H9 (cell line): ENCODE measurements at regions not wholly inside any gene's neighbourhood (a gene's known extent, or its start where the extent isn't known, plus 50 kb on each side); places are given as distances from the start of the nearest gene placed in this dataset.

ENCODE experiments used
- DNase-seq: peaks from one replicate; pipeline ENCODE4 v3.0.0-alpha.2; 2017
- H2AFZ ChIP-seq: one replicate; pipeline ENCODE4 v1.6.1; 2013; ENCODE audit warnings: mild to moderate bottlenecking, low read length, control low read depth, moderate library complexity
- H2AK5ac ChIP-seq: 2 replicates; pipeline ENCODE4 v1.6.1; 2013; ENCODE audit warnings: low read length, control low read depth, mixed read lengths; ENCODE audit not compliant: insufficient read length
- H2BK120ac ChIP-seq: one replicate; pipeline ENCODE4 v1.6.1; 2013; ENCODE audit warnings: low read depth, mild to moderate bottlenecking, low read length, control low read depth, inconsistent platforms; ENCODE audit not compliant: poor library complexity, severe bottlenecking
- H2BK12ac ChIP-seq: 2 replicates; pipeline ENCODE4 v1.6.1; 2013; ENCODE audit warnings: low read length, control low read depth, mixed read lengths, low read depth; ENCODE audit not compliant: insufficient read length
- H2BK15ac ChIP-seq: 2 replicates; pipeline ENCODE4 v1.6.1; 2013; ENCODE audit warnings: low read depth, low read length, control low read depth
- H2BK20ac ChIP-seq: one replicate; pipeline ENCODE4 v1.6.1; 2013; ENCODE audit warnings: low read depth, mild to moderate bottlenecking, low read length, control low read depth, inconsistent platforms; ENCODE audit not compliant: poor library complexity, severe bottlenecking
- H2BK5ac ChIP-seq: 2 replicates; pipeline ENCODE4 v1.6.1; 2013; ENCODE audit warnings: low read length, control low read depth, mixed read lengths; ENCODE audit not compliant: insufficient read length
- H3K14ac ChIP-seq: 2 replicates; pipeline ENCODE4 v1.6.1; 2013; ENCODE audit warnings: low read length, control low read depth; ENCODE audit not compliant: insufficient read depth
- H3K18ac ChIP-seq: 2 replicates; pipeline ENCODE4 v1.6.1; 2013; ENCODE audit warnings: low read depth, mild to moderate bottlenecking, mixed read lengths, low read length, control low read depth; ENCODE audit not compliant: insufficient read length
- H3K23ac ChIP-seq: 2 replicates; pipeline ENCODE4 v1.6.1; 2013; ENCODE audit warnings: low read length, control low read depth, mixed read lengths, low read depth; ENCODE audit not compliant: insufficient read length
- H3K23me2 ChIP-seq: 2 replicates; pipeline ENCODE4 v1.6.1; 2013; ENCODE audit warnings: low read depth, mild to moderate bottlenecking, mixed read lengths, low read length, control low read depth; ENCODE audit not compliant: insufficient read length, poor library complexity, severe bottlenecking
- H3K27ac ChIP-seq: 2 replicates; pipeline ENCODE4 v1.5.1; 2013; ENCODE audit warnings: low read length, control low read depth, mixed read lengths, low read depth; ENCODE audit not compliant: insufficient read length
- H3K27me3 ChIP-seq: 2 replicates; pipeline ENCODE4 v1.6.1; 2013; ENCODE audit warnings: low read length, control low read depth, inconsistent platforms; ENCODE audit not compliant: insufficient read depth
- H3K4ac ChIP-seq: 2 replicates; pipeline ENCODE4 v1.6.1; 2013; ENCODE audit warnings: low read depth, mild to moderate bottlenecking, control low read depth, inconsistent platforms, low read length, moderate library complexity
- H3K4me1 ChIP-seq: 2 replicates; pipeline ENCODE4 v1.6.1; 2013; ENCODE audit warnings: low read length, control low read depth, inconsistent platforms; ENCODE audit not compliant: insufficient read depth
- H3K4me2 ChIP-seq: 2 replicates; pipeline ENCODE4 v1.6.1; 2013; ENCODE audit warnings: low read length, control low read depth, mixed read lengths; ENCODE audit not compliant: insufficient read length, insufficient read depth
- H3K56ac ChIP-seq: 2 replicates; pipeline ENCODE4 v1.6.1; 2013; ENCODE audit warnings: low read depth, mild to moderate bottlenecking, mixed read lengths, low read length, control low read depth; ENCODE audit not compliant: insufficient read length
- H3K79me1 ChIP-seq: 2 replicates; pipeline ENCODE4 v1.6.1; 2013; ENCODE audit warnings: low read depth, mild to moderate bottlenecking, moderate library complexity, low read length, control low read depth, inconsistent platforms; ENCODE audit not compliant: insufficient read depth, poor library complexity, severe bottlenecking
- H3K79me2 ChIP-seq: 2 replicates; pipeline ENCODE4 v1.6.1; 2013; ENCODE audit warnings: low read length, control low read depth, inconsistent platforms; ENCODE audit not compliant: insufficient read depth
- H3K9ac ChIP-seq: 2 replicates; pipeline ENCODE4 v1.6.1; 2013; ENCODE audit warnings: low read length, control low read depth, mixed read lengths; ENCODE audit not compliant: insufficient read length; ENCODE audit errors: extremely low read depth
- H3K9me3 ChIP-seq: one replicate; pipeline ENCODE4 v1.6.1; 2013; ENCODE audit warnings: low read depth, low read length, inconsistent platforms; ENCODE audit not compliant: control insufficient read depth
- H3T11ph ChIP-seq: one replicate; pipeline ENCODE4 v1.6.1; 2013; ENCODE audit warnings: mild to moderate bottlenecking, low read length, control low read depth, inconsistent platforms
- H4K20me1 ChIP-seq: one replicate; pipeline ENCODE4 v1.6.1; 2013; ENCODE audit not compliant: control insufficient read depth, insufficient read length, insufficient read depth
- H4K5ac ChIP-seq: 2 replicates; pipeline ENCODE4 v1.6.1; 2013; ENCODE audit warnings: low read depth, mild to moderate bottlenecking, mixed read lengths, low read length, control low read depth; ENCODE audit not compliant: insufficient read length
- H4K8ac ChIP-seq: replicated peaks from 2 replicates; pipeline ENCODE4 v1.6.1; 2013; ENCODE audit warnings: low read length, control low read depth, mixed read lengths, low read depth; ENCODE audit not compliant: insufficient read length
- H4K91ac ChIP-seq: 2 replicates; pipeline ENCODE4 v1.6.1; 2013; ENCODE audit warnings: low read depth, mild to moderate bottlenecking, moderate library complexity, mixed read lengths, low read length, control low read depth; ENCODE audit not compliant: insufficient read length
- H3K27ac Mint-ChIP-seq, 3 experiments: 2 replicates in 2 of 3; 3 replicates in 1 of 3; pipeline ENCODE4 v1.8.0; 2020 to 2021; ENCODE audit warnings: mixed read lengths in 3 of 3, mild to moderate bottlenecking in 1 of 3, moderate library complexity in 1 of 3
- H3K27me3 Mint-ChIP-seq: 2 replicates; pipeline ENCODE4 v1.8.0; 2021; ENCODE audit warnings: low read depth, mild to moderate bottlenecking, moderate library complexity, mixed read lengths
- H3K36me3 Mint-ChIP-seq, 3 experiments: 2 replicates in 2 of 3; 3 replicates in 1 of 3; pipeline ENCODE4 v1.8.0; 2020 to 2021; ENCODE audit warnings: low read depth in 3 of 3, mixed read lengths in 3 of 3; ENCODE audit not compliant: insufficient read depth in 1 of 3
- H3K4me1 Mint-ChIP-seq, 2 experiments: 2 replicates each; pipeline ENCODE4 v1.8.0; 2020; ENCODE audit warnings: mixed read lengths in 2 of 2
- H3K4me3 Mint-ChIP-seq, 2 experiments: 2 replicates in 1 of 2; 3 replicates in 1 of 2; pipeline ENCODE4 v1.8.0; 2020 to 2021; ENCODE audit warnings: mild to moderate bottlenecking in 2 of 2, mixed read lengths in 2 of 2, moderate library complexity in 1 of 2
- H3K9me3 Mint-ChIP-seq, 2 experiments: 2 replicates in 1 of 2; 3 replicates in 1 of 2; pipeline ENCODE4 v1.8.0; 2020; ENCODE audit warnings: mild to moderate bottlenecking in 2 of 2, mixed read lengths in 2 of 2, moderate library complexity in 1 of 2
- WGBS: extraction: QIAGEN DNeasy Blood & Tissue Kit; methylation state at CpG from one replicate; pipeline ENCODE4 v1.1.7; 2013; ENCODE audit warnings: missing lambda C conversion rate, low lambda C conversion rate, mixed read lengths; ENCODE audit not compliant: insufficient read length; ENCODE audit errors: extremely low coverage; 5-methylcytosine and 5-hydroxymethylcytosine counted together
- TF ChIP-seq, protein P1 (sequence below): fragments of 200-600 bp; sonication (generic); conservative IDR thresholded peaks from 3 replicates; pipeline ENCODE4 v1.8.0; 2021; ENCODE audit warnings: antibody characterized with exemption, mild to moderate bottlenecking

DNA sequence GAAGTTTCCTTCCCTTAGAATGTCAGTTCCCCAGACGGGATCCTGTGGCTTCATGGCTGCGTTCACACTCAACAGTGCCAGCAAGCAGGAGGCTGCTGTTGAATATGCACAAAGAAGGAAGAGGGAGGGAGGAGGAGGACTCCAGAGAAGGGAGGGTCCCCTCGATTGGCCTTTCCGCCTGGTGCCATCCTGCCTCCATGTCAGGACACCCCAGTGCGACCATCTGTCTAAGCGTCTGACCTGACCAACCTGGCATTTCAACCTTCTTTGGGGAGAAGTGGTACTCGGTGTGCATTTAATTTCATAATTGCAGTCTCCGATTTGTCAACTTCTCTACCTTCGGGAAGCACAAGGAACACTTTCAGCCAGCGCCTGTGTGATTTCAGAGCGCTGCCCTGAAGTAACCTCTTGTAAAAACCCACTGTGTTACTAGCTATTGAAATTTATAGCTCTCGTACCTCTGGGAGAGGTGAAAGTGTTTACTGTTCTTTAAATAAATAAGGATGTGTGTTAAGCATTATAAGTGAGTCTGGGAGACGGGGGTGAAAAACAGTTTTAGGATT, 1491.9 kb downstream of the TBC1D22A start:
- no peaks in the 10 kb centered on the region; a peak in 1 of 7 replicates for H3K36me3 Mint-ChIP-seq
- Histone ChIP-seq H3K4ac (no peak overlapping the region), H2BK5ac (no peak overlapping the region), H2AK5ac (no peak overlapping the region), H3K9ac (no peak overlapping the region), H2AFZ (no peak overlapping the region), H3K18ac (no peak overlapping the region), H4K8ac (no peak overlapping the region), H2BK120ac (no peak overlapping the region), H4K91ac (no peak overlapping the region), H3K56ac (no peak overlapping the region), H3K23ac (no peak overlapping the region), H3K4me2 (no peak overlapping the region), H3K27ac (no peak overlapping the region), H3K27me3 (no peaks in the 10 kb centered on the region; the same call in 1 of the 2 replicates), H2BK20ac (no peak overlapping the region), H2BK12ac (no peak overlapping the region), H4K20me1 (no peaks in the 10 kb centered on the region), H3K79me2 (no peaks in the 10 kb centered on the region), H3K23me2 (no peaks in the 10 kb centered on the region), H2BK15ac (no peak overlapping the region), H4K5ac (no peak overlapping the region), H3K9me3 (no peaks in the 10 kb centered on the region), H3K14ac (no peak overlapping the region), H3K79me1 (no peaks in the 10 kb centered on the region), H3T11ph (no peak overlapping the region), H3K4me1 (no peaks in the 10 kb centered on the region; the same call in 1 of the 2 replicates)
- H3K27ac Mint-ChIP-seq, result no peak overlapping the region; a peak in 1 of 7 replicates
- peaks cover 14 to 31% of the 10 kb centered on the region in 2 experiments for H3K4me1 Mint-ChIP-seq
- no peak for DNase-seq
- peaks cover 0 to 5% of the 10 kb centered on the region in 2 experiments; a peak in 1 of 5 replicates for H3K9me3 Mint-ChIP-seq
- peaks cover 26% of the 10 kb centered on the region for H3K27me3 Mint-ChIP-seq
- no CpG with 5 or more reads among the region's 13 CpGs for WGBS
- H3K4me3 Mint-ChIP-seq, result no peak overlapping the region
- TF ChIP-seq, protein P1, sequence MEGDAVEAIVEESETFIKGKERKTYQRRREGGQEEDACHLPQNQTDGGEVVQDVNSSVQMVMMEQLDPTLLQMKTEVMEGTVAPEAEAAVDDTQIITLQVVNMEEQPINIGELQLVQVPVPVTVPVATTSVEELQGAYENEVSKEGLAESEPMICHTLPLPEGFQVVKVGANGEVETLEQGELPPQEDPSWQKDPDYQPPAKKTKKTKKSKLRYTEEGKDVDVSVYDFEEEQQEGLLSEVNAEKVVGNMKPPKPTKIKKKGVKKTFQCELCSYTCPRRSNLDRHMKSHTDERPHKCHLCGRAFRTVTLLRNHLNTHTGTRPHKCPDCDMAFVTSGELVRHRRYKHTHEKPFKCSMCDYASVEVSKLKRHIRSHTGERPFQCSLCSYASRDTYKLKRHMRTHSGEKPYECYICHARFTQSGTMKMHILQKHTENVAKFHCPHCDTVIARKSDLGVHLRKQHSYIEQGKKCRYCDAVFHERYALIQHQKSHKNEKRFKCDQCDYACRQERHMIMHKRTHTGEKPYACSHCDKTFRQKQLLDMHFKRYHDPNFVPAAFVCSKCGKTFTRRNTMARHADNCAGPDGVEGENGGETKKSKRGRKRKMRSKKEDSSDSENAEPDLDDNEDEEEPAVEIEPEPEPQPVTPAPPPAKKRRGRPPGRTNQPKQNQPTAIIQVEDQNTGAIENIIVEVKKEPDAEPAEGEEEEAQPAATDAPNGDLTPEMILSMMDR, result no peak
